B cell (primary cell): ENCODE measurements at regions not wholly inside any gene's neighbourhood (a gene's known extent, or its start where the extent isn't known, plus 50 kb on each side); places are given as distances from the start of the nearest gene placed in this dataset.

Experiments used
- ATAC-seq: fragments of 200-7000 bp; cut with Tn5 transposase; one replicate; pipeline ENCODE4 v1.10.0; 2021; ENCODE audit warnings: low read depth, mild to moderate bottlenecking, moderate number of reproducible peaks, moderate library complexity
- CTCF ChIA-PET: fragments of 350-600 bp; sonication (Branson Sonifier 250); formaldehyde crosslinking; loops from one replicate; lab custom pipeline; 2021; ENCODE audit warnings: antibody characterized with exemption, inconsistent platforms; lab: Charles Lee
- POLR2A ChIA-PET: fragments of 350-600 bp; sonication (Branson Sonifier 250); formaldehyde crosslinking; loops from one replicate; lab custom pipeline; 2021; ENCODE audit warnings: antibody characterized with exemption; lab: Charles Lee
- DNase-seq: peaks from one replicate; pipeline ENCODE4 v3.0.0; 2013
- H2AFZ ChIP-seq: 2 replicates; pipeline ENCODE4 v1.6.1; 2012; ENCODE audit warnings: mild to moderate bottlenecking, low read depth, low read length; ENCODE audit not compliant: insufficient read depth, poor library complexity, severe bottlenecking
- H3K27ac ChIP-seq, 2 donors: 1 replicate in 1 of 2; 2 replicates in 1 of 2; pipeline ENCODE4 v1.5.1; 2012 to 2013; ENCODE audit warnings: low read length in 2 of 2, mild to moderate bottlenecking in 2 of 2, moderate library complexity in 1 of 2
- H3K27me3 ChIP-seq, 4 experiments: fragments of 200-600 bp in 1 of 4; sonication (generic) in 1 of 4; replicated peaks in 1 of 4; 1 replicate in 2 of 4; 2 replicates in 2 of 4; pipeline versions ENCODE4 v1.6.1 to v1.7.0; 2013 to 2016; ENCODE audit warnings: low read length in 3 of 4, mild to moderate bottlenecking in 2 of 4, mixed read lengths in 1 of 4, moderate library complexity in 1 of 4; ENCODE audit not compliant: insufficient read depth in 4 of 4, control insufficient read depth in 3 of 4; ENCODE audit errors: control extremely low read depth in 1 of 4
- H3K36me3 ChIP-seq, 2 experiments: replicated peaks in 1 of 2; 1 replicate in 1 of 2; 2 replicates in 1 of 2; pipeline versions ENCODE4 v1.6.1 to v1.7.1; 2013; ENCODE audit warnings: low read length in 1 of 2; ENCODE audit not compliant: insufficient read depth in 2 of 2, control insufficient read depth in 1 of 2; ENCODE audit errors: control extremely low read depth in 1 of 2, extremely low read depth in 1 of 2
- H3K4me1 ChIP-seq, 2 donors: fragments of 200-600 bp in 1 of 2; sonication (generic) in 1 of 2; 1 replicate in 1 of 2; 2 replicates in 1 of 2; pipeline versions ENCODE4 v1.5.1 to v1.6.1; 2013 to 2017; ENCODE audit warnings: low read length in 2 of 2; ENCODE audit not compliant: control insufficient read depth in 2 of 2, insufficient read depth in 2 of 2
- H3K4me2 ChIP-seq: replicated peaks from 2 replicates; pipeline ENCODE3; 2012; ENCODE audit warnings: mild to moderate bottlenecking, low read depth, low read length; ENCODE audit not compliant: poor library complexity, severe bottlenecking
- H3K4me3 ChIP-seq, 5 experiments: fragments of 200-600 bp in 1 of 5; sonication (generic) in 1 of 5; 1 replicate in 3 of 5; 2 replicates in 2 of 5; pipeline versions ENCODE4 v1.5.1 to v1.7.0; 2011 to 2016; ENCODE audit warnings: low read length in 4 of 5, mild to moderate bottlenecking in 4 of 5, low read depth in 2 of 5, control low read depth in 1 of 5, moderate library complexity in 1 of 5; ENCODE audit not compliant: insufficient read depth in 1 of 5; ENCODE audit errors: control extremely low read depth in 1 of 5, extremely low read depth in 1 of 5
- H3K79me2 ChIP-seq: fragments of 200-600 bp; sonication (generic); one replicate; pipeline ENCODE4 v1.6.0; 2016; ENCODE audit warnings: low read length; ENCODE audit not compliant: control insufficient read depth, insufficient read depth
- H3K9ac ChIP-seq: fragments of 200-600 bp; sonication (generic); 2 replicates; pipeline ENCODE4 v1.6.1; 2017; ENCODE audit warnings: mild to moderate bottlenecking, low read length, moderate library complexity
- H3K9me3 ChIP-seq, 3 donors: one replicate each; pipeline versions ENCODE4 v1.6.1 to v1.7.1; 2013; ENCODE audit warnings: low read length in 2 of 3; ENCODE audit not compliant: control insufficient read depth in 2 of 3, insufficient read depth in 1 of 3; ENCODE audit errors: control extremely low read depth in 1 of 3
- H4K20me1 ChIP-seq: 2 replicates; pipeline ENCODE4 v1.6.0; 2012; ENCODE audit warnings: mild to moderate bottlenecking, low read length; ENCODE audit not compliant: insufficient read depth, control insufficient read depth, poor library complexity, severe bottlenecking
- H3K27ac Mint-ChIP-seq: one replicate; pipeline ENCODE4 v1.8.0; 2021; ENCODE audit warnings: mixed read lengths
- H3K27me3 Mint-ChIP-seq: one replicate; pipeline ENCODE4 v1.8.0; 2021; ENCODE audit warnings: mixed read lengths
- H3K4me1 Mint-ChIP-seq: one replicate; pipeline ENCODE4 v1.8.0; 2021; ENCODE audit warnings: mixed read lengths
- H3K4me3 Mint-ChIP-seq: one replicate; pipeline ENCODE4 v1.8.0; 2021; ENCODE audit warnings: mixed read lengths
- H3K9me3 Mint-ChIP-seq: one replicate; pipeline ENCODE4 v1.8.0; 2022; ENCODE audit warnings: mixed read lengths; ENCODE audit not compliant: insufficient read depth
- EZH2 ChIP-seq: IDR thresholded peaks from 2 replicates; pipeline ENCODE4 v1.6.1; 2012; ENCODE audit warnings: borderline replicate concordance, low read depth, mild to moderate bottlenecking, moderate library complexity, low read length; ENCODE audit not compliant: insufficient read depth, poor library complexity, severe bottlenecking
- whole genome bisulfite sequencing: methylation state at CpG from one replicate; pipeline ENCODE4 v1.1.5; 2013; ENCODE audit warnings: missing lambda C conversion rate; ENCODE audit not compliant: insufficient coverage; 5-methylcytosine and 5-hydroxymethylcytosine counted together
- intact Hi-C: fragments of 100-400 bp; cut with micrococcal nuclease; formaldehyde crosslinking; loops from one replicate; pipeline ENCODE4 v1.10.0; 2022
- TF ChIP-seq, protein P1 (sequence below): fragments of 200-600 bp; IDR thresholded peaks from one replicate; pipeline ENCODE4 v1.8.0; 2022; ENCODE audit warnings: antibody characterized with exemption, mild to moderate bottlenecking

DNA sequence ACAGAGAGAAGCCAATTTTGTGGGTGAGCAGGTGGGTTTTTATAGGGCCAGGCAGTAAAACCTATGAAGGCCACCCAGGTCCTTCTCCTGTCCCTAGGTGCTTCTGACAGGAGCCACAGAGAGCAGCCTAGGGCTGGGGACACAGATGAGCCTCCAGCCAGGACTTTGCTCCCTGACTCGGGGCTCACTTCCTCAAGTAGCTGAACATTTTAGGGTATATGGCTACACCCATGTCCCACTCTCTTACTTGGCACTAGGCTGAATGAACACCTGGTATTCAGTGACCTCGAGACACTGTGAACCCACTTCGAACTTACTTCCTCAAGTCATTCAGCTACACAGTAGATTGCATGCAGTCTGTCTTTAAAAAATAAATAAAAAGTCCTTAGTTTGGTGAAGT is 217.3 kb downstream of the MID1IP1 start:
- Mint-ChIP-seq H3K4me1 (peaks cover 6% of the 10 kb centered on the region), H3K4me3 (no peak overlapping the region), H3K27me3 (no peaks in the 10 kb centered on the region), H3K9me3 (no peaks in the 10 kb centered on the region), H3K27ac (no peak overlapping the region)
- intact Hi-C loops, result no loop called here
- TF ChIP-seq EZH2, result no peak
- TF ChIP-seq, protein P1, sequence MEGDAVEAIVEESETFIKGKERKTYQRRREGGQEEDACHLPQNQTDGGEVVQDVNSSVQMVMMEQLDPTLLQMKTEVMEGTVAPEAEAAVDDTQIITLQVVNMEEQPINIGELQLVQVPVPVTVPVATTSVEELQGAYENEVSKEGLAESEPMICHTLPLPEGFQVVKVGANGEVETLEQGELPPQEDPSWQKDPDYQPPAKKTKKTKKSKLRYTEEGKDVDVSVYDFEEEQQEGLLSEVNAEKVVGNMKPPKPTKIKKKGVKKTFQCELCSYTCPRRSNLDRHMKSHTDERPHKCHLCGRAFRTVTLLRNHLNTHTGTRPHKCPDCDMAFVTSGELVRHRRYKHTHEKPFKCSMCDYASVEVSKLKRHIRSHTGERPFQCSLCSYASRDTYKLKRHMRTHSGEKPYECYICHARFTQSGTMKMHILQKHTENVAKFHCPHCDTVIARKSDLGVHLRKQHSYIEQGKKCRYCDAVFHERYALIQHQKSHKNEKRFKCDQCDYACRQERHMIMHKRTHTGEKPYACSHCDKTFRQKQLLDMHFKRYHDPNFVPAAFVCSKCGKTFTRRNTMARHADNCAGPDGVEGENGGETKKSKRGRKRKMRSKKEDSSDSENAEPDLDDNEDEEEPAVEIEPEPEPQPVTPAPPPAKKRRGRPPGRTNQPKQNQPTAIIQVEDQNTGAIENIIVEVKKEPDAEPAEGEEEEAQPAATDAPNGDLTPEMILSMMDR, result no peak
- no peak overlapping the region for H3K9ac ChIP-seq
- peaks cover 0 to 3% of the 10 kb centered on the region in 2 donors for H3K4me1 ChIP-seq
- WGBS, result 0% methylated on average over 2 of the region's 3 CpGs
- ATAC-seq (no peak), DNase-seq (no peak)
- H3K4me3 ChIP-seq, result no peak overlapping the region
- H3K9me3 ChIP-seq, result no peaks in the 10 kb centered on the region
- no peak overlapping the region for H2AFZ ChIP-seq
- no peaks in the 10 kb centered on the region for H4K20me1 ChIP-seq
- H3K79me2 ChIP-seq, result no peaks in the 10 kb centered on the region
- H3K4me2 ChIP-seq, result no peak overlapping the region
- no peaks in the 10 kb centered on the region for H3K36me3 ChIP-seq
- ChIA-PET POLR2A (no interaction called here), CTCF (no interaction called here)
- H3K27me3 ChIP-seq, result no peaks in the 10 kb centered on the region
- H3K27ac ChIP-seq, result no peak overlapping the region

DNA sequence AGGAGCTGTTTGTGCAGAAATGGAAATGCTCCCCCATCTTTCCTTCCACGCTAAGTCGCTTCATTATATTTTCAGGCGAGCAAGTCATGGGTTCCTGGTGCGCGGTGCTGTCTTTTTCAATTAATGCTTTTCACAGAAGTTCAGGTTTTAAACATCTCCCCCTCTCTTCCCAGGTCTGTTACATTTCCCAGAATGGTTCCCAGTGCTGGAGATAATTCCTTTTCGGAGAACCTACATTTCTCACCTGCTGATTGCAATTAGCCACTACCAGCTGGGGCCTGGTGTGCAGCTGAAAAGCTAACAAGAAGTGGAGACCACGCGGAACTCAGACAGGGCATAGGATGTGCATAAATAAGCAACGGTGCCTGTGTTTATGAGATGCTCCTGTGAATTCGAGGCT is 217.8 kb downstream of the MID1IP1 start:
- H3K9me3 ChIP-seq, result no peaks in the 10 kb centered on the region
- WGBS, result no CpG with 5 or more reads among the region's 10 CpGs

More for the DNA sequence above, 217.8 kb downstream of the MID1IP1 start:
- H3K4me1 ChIP-seq, result peaks cover 0 to 3% of the 10 kb centered on the region in 2 donors
- H3K36me3 ChIP-seq, result no peaks in the 10 kb centered on the region
- no peak for ATAC-seq
- H3K9me3 Mint-ChIP-seq, result no peaks in the 10 kb centered on the region
- H3K79me2 ChIP-seq, result no peaks in the 10 kb centered on the region
- no peak overlapping the region for H3K4me3 ChIP-seq
- no peak for DNase-seq
- H3K4me2 ChIP-seq, result no peak overlapping the region
- ChIA-PET CTCF (no interaction called here), POLR2A (no interaction called here)
- H2AFZ ChIP-seq, result no peak overlapping the region
- no peak overlapping the region for H3K4me3 Mint-ChIP-seq
- no peak overlapping the region for H3K27ac Mint-ChIP-seq
- intact Hi-C loops, result no loop called here
- TF ChIP-seq, protein P1, result no peak
- TF ChIP-seq EZH2, result no peak
- H4K20me1 ChIP-seq, result no peaks in the 10 kb centered on the region
- H3K4me1 Mint-ChIP-seq, result peaks cover 6% of the 10 kb centered on the region
- H3K27me3 ChIP-seq, result no peaks in the 10 kb centered on the region
- no peak overlapping the region for H3K9ac ChIP-seq
- H3K27ac ChIP-seq, result no peak overlapping the region
- H3K27me3 Mint-ChIP-seq, result no peaks in the 10 kb centered on the region
